ENCODE measurements at regions not wholly inside any gene's neighbourhood (a gene's known extent, or its start where the extent isn't known, plus 50 kb on each side); places are given as distances from the start of the nearest gene placed in this dataset.

DNA sequence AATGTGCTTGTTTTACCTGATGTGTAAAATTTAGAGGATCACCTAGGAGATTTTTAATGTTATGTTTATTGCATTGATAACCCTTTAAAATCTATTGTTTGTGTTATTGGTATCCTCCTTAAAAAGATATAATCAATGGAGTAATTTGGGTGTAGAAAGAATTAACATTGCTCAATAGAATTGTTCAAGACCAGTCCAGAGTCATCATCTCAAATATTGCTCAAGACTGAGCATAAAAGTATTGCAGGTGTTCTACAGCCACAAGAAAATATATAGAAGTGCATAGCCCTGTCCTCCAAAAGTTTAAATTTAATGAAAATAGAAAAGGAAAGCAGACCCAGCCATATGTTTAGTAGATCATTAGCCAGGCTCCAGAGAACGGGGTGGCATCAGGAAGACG lies 102.5 kb upstream of the ARID2 start:
- TF ChIP-seq CTCF (IDR thresholded peaks at IDR 0.05; ENCODE audit: extremely low read depth in 1 of 2, insufficient read depth in 1 of 2, low read depth in 1 of 2, low read length in 2 of 2) (no peak), POLR2AphosphoS5 (IDR thresholded peaks at IDR 0.05; ENCODE audit: insufficient read depth, low read depth, low read length) (no peak), EZH2 (IDR thresholded peaks at IDR 0.05; ENCODE audit: borderline replicate concordance, low read depth, low read length, severe bottlenecking) (no peak), POLR2A (IDR thresholded peaks at IDR 0.05; ENCODE audit: low read depth, low read length) (no peak)
- TF ChIP-seq, protein P1, sequence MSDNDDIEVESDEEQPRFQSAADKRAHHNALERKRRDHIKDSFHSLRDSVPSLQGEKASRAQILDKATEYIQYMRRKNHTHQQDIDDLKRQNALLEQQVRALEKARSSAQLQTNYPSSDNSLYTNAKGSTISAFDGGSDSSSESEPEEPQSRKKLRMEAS (IDR thresholded peaks at IDR 0.05; ENCODE audit: insufficient read depth, insufficient read length) = no peak

All from endothelial cell of umbilical vein (primary cell).